ENCODE measurements at regions not wholly inside any gene's neighbourhood (a gene's known extent, or its start where the extent isn't known, plus 50 kb on each side); places are given as distances from the start of the nearest gene placed in this dataset.

DNA sequence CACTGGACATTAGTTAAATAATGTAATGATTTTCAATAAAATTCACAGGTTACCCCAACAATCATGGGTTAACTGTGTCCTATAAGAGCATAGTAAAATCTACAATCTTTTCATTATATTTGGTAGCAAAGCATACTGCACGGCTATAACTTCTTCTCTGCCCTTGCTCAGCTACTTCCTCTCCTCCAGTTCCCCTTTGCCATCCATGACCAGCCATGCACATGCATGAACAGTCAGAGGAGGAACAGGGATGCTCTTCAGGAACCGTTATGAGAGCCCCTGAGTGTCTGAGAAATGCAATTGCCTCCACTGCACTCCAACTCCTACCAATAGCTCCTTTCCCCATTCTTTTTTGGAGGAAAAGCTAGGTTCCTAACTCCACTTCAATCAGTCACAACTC lies 646.7 kb downstream of the LTN1 start:
- H3K4me3 Mint-ChIP-seq = no peak overlapping the region
- H3K27ac Mint-ChIP-seq = no peak overlapping the region
- no peaks in the 10 kb centered on the region for H3K27me3 Mint-ChIP-seq
- H3K9me3 Mint-ChIP-seq = no peaks in the 10 kb centered on the region
- ATAC-seq = no peak
- no peak for DNase-seq
- no peaks in the 10 kb centered on the region for H3K4me1 Mint-ChIP-seq

DNA sequence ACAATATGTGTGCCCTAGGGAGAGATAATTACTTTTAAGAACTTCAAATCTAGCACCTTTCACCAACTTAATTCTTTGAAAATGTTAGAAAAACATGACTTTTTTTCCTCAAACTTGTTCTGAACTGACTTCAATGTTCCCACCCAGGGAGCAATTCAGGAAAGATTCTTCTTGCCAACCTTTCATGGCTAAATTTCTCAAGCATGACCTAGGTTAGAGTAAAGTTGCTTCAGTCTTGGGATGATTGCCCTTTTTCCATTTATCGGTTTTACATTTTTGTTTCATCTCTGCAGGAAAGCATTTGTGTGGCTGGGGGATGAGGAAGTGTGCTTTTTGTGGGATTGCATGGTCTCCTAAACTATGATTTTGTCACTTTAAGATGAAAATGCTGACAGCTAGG lies 647.7 kb downstream of the LTN1 start:
- no peak overlapping the region for H3K4me3 Mint-ChIP-seq
- no peak for ATAC-seq
- no peak overlapping the region for H3K27ac Mint-ChIP-seq
- no peaks in the 10 kb centered on the region for H3K27me3 Mint-ChIP-seq
- H3K9me3 Mint-ChIP-seq = no peaks in the 10 kb centered on the region
- no peaks in the 10 kb centered on the region for H3K4me1 Mint-ChIP-seq
- DNase-seq = no peak

- Mint-ChIP-seq H3K27ac (no peak overlapping the region), H3K4me3 (no peak overlapping the region), H3K27me3 (no peaks in the 10 kb centered on the region), H3K9me3 (no peaks in the 10 kb centered on the region), H3K4me1 (no peaks in the 10 kb centered on the region)
- ATAC-seq (no peak), DNase-seq (no peak)
Observed at GRCh38 chr21:28342212-28342810, 650.4 kb downstream of the LTN1 start.

DNA sequence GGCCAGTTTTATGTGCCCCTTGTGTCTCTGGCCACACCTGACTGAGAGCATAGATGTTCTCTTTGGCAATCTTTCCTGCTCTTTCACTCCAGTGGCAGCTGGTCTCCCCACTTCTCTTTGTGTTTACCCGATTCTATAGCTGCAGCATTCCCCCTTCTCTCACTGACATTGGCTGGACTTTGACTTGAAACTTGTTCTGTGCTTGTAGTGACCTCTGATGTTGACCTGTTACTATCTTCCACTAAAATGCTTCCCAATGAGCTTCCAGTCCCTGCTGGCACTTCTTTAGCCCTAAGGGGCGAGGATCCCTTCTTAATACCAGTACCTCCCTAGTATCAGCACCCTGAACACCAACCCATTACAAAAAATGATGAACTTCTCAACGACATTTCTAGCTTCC lies 653.3 kb downstream of the LTN1 start:
- Mint-ChIP-seq H3K27me3 (no peaks in the 10 kb centered on the region), H3K4me3 (no peak overlapping the region), H3K4me1 (no peaks in the 10 kb centered on the region), H3K27ac (no peak overlapping the region), H3K9me3 (no peaks in the 10 kb centered on the region)
- DNase-seq (no peak), ATAC-seq (no peak)

- Mint-ChIP-seq H3K4me3 (no peak overlapping the region), H3K9me3 (no peaks in the 10 kb centered on the region), H3K27ac (no peak overlapping the region), H3K4me1 (no peaks in the 10 kb centered on the region), H3K27me3 (no peaks in the 10 kb centered on the region)
- DNase-seq (no peak), ATAC-seq (no peak)
Observed at GRCh38 chr21:28338701-28339305, 653.9 kb downstream of the LTN1 start.

DNA sequence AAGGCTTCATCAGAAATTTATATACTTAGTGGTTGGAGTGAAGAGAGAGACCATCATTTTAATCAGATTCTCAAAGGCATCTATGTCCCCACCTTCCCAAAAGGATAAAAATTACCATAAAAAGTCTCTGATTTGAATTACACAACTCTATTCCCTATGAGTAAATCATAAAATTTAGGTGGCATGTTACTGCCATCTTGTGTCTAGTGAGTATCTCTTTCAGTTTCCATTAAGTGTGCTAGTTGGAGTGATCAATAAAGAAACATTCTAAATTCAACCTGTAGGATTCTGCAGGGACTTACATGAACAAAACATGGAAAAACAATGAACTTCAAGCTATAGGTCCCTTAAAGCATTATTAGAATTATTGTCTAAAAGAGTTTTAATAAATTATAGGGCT lies 655.4 kb downstream of the LTN1 start:
- Mint-ChIP-seq H3K27ac (peak overlapping the region in 1 of 2 donors; percentile 40), H3K4me1 (no peaks in the 10 kb centered on the region), H3K9me3 (no peaks in the 10 kb centered on the region), H3K27me3 (no peaks in the 10 kb centered on the region), H3K4me3 (no peak overlapping the region)
- DNase-seq (no peak), ATAC-seq (no peak)

DNA sequence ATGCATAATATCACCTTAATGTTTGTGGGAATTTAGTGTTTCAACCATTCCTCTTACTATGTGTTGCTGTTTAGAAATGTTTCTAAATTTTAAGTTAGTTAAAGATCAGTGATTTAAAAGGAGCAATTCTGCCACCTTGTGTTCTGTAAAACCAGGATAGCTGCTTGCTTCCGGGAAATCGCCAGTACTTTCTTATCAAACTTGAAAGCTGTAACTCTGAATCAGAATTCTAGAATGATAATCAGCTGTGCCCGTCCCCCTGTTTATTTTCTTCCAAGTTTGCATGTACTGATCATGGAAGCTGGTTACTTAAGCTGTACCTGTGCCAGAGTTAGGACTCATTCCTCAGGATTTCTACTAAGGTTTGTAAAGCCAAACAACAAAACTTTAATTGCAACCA lies 656.4 kb downstream of the LTN1 start:
- ATAC-seq (no peak), DNase-seq (no peak)
- H3K9me3 Mint-ChIP-seq = no peaks in the 10 kb centered on the region
- no peak overlapping the region for H3K27ac Mint-ChIP-seq
- no peak overlapping the region for H3K4me3 Mint-ChIP-seq
- no peaks in the 10 kb centered on the region for H3K27me3 Mint-ChIP-seq
- no peaks in the 10 kb centered on the region for H3K4me1 Mint-ChIP-seq

DNA sequence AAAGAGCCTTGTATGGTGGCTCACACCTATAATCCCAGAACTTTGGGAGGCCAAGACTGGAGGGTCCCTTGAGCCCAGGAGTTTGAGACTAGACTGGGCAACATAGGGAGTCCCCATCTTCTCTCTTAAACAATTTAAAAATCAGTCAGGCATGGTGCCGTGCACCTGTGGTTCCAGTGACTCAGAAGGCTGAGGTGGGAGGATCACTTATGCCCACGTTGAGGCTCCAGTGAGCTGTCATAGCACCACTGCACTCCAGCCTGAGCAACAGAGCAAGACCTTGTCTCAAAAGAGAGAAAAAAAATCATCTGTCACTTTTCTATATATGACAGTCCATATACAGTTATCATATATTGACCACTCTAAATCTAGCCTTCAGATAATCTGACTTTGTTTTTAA lies 658.3 kb downstream of the LTN1 start:
- no peak overlapping the region for H3K4me3 Mint-ChIP-seq
- no peaks in the 10 kb centered on the region for H3K4me1 Mint-ChIP-seq
- H3K9me3 Mint-ChIP-seq = peaks cover 0 to 11% of the 10 kb centered on the region in 2 donors
- no peak for ATAC-seq
- no peak overlapping the region for H3K27ac Mint-ChIP-seq
- no peak for DNase-seq
- H3K27me3 Mint-ChIP-seq = no peaks in the 10 kb centered on the region

DNA sequence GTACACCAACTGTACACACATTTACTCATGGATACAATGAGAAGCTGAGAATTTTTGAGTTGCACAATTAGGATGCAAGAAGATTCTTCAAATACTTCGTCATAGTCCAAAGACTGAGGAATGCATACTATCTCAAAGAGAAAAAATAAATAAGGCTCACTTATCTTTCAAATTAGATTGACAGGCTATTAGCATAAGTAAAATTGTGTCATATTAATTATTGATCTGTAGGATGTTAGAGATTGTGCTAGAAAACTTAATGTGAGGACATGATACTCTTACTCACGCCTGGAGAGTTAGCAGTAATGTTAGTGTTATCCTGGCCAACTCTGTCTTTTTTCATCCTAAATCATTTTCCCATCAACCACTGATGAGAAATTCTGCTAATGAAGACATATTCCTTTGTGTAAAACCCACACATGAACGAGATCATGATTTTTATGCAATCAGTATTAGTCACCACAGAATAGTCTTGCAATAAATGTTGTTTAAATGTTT lies 659.0 kb downstream of the LTN1 start:
- H3K4me3 Mint-ChIP-seq = no peak overlapping the region
- no peak for DNase-seq
- no peaks in the 10 kb centered on the region for H3K4me1 Mint-ChIP-seq
- no peak for ATAC-seq
- no peak overlapping the region for H3K27ac Mint-ChIP-seq
- peaks cover 3 to 19% of the 10 kb centered on the region in 2 donors for H3K9me3 Mint-ChIP-seq
- H3K27me3 Mint-ChIP-seq = no peaks in the 10 kb centered on the region

DNA sequence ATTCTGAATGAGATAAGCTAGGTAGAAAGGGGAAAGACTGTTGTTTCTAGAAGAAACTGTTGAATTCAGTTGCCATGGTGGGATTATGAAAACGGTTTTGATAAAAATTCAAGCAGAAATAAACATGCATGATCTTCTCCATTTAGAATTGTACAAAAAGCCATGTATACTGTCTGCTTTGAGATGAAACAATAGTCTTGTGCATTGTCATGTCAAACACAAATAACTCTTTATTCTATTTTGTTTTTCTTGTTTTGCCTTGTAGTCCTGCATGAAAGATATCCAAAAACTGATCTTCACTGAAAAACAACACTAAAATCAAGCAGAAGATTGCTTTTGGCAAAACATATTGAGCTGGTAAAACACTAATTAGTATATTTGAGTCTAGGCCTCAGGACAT lies 659.9 kb downstream of the LTN1 start:
- DNase-seq = no peak
- H3K9me3 Mint-ChIP-seq = peaks cover 4 to 22% of the 10 kb centered on the region in 2 donors
- H3K4me3 Mint-ChIP-seq = no peak overlapping the region
- H3K27me3 Mint-ChIP-seq = no peaks in the 10 kb centered on the region
- no peak for ATAC-seq
- H3K4me1 Mint-ChIP-seq = no peaks in the 10 kb centered on the region
- H3K27ac Mint-ChIP-seq = no peak overlapping the region

- H3K4me3 Mint-ChIP-seq = no peak overlapping the region
- no peak for DNase-seq
- no peaks in the 10 kb centered on the region for H3K4me1 Mint-ChIP-seq
- no peaks in the 10 kb centered on the region for H3K27me3 Mint-ChIP-seq
- no peak for ATAC-seq
- H3K27ac Mint-ChIP-seq = no peak overlapping the region
- H3K9me3 Mint-ChIP-seq = peaks cover 4 to 27% of the 10 kb centered on the region in 2 donors
Observed at GRCh38 chr21:28325618-28326017, 667.1 kb downstream of the LTN1 start.

DNA sequence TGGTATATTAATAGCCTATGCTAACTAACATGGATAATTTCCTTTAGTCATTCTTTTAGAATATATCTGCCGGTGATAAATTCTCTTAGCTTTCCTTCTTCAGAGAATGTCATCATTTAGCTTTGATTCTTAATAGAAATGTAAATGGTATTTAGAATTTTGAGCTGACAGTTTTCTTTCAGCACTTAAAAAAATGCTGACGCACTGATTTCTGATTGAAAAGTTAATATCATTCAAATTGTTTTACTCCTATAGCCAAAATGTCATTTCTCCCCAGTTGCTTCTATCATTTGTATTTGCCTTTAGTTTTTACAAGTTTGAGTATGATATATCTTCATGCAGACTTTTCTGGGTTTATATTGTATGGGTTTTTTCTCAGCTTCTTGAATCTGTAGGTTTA lies 668.0 kb downstream of the LTN1 start:
- Mint-ChIP-seq H3K9me3 (peaks cover 4 to 28% of the 10 kb centered on the region in 2 donors), H3K27ac (no peak overlapping the region), H3K4me3 (no peak overlapping the region)

DNA sequence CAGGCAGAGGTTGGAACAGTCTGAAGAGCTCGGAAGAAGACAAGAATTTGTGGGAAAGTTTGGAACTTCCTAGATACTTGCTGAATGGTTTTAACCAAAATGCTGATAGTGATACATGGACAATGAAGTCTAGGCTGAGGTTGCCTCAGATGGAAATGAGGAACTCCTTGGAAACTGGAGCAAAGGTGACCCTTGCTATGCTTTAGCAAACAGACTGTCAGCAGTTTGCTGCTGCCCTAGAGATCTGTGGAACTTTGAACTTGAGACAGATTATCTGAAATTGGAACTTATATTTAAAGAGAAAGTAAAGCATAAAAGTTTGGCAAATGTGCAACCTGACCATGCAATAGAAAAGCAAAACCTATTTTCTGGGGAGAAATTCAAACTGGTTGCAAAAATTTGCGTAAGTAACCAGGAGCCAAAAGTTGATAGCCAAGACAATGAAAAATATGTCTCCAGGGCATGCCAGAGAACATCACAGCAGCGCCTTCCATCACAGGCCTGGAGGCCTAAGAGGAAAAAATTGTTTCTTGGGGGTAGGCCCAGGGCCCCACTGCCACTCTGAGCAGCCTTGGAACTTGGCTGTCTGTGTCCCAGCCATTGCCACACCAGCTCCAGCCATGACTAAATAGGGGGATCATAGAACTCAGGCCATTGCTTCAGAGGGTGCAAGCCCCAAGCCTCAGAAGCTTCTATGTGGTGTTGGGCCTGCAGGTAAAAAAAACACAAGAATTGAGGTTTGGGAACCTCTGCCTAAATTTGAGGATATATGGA lies 675.3 kb downstream of the LTN1 start:
- H3K27ac Mint-ChIP-seq = no peak overlapping the region
- ATAC-seq (peak; percentile 7), DNase-seq (no peak)
- no peak overlapping the region for H3K4me3 Mint-ChIP-seq
- no peaks in the 10 kb centered on the region for H3K4me1 Mint-ChIP-seq
- peaks cover 0 to 19% of the 10 kb centered on the region in 2 donors for H3K9me3 Mint-ChIP-seq
- no peaks in the 10 kb centered on the region for H3K27me3 Mint-ChIP-seq

More for the DNA sequence above, 668.0 kb downstream of the LTN1 start:
- DNase-seq (no peak), ATAC-seq (no peak)
- no peaks in the 10 kb centered on the region for H3K27me3 Mint-ChIP-seq
- H3K4me1 Mint-ChIP-seq = no peaks in the 10 kb centered on the region

GRCh38 chr21:28311411-28312190 lies 681.1 kb downstream of the LTN1 start:
- DNase-seq (no peak), ATAC-seq (no peak)
- no peak overlapping the region for H3K27ac Mint-ChIP-seq
- no peaks in the 10 kb centered on the region for H3K4me1 Mint-ChIP-seq
- H3K27me3 Mint-ChIP-seq = no peaks in the 10 kb centered on the region
- H3K4me3 Mint-ChIP-seq = no peak overlapping the region
- H3K9me3 Mint-ChIP-seq = peaks cover 4 to 13% of the 10 kb centered on the region in 2 donors

GRCh38 chr21:28310711-28311110 lies 682.0 kb downstream of the LTN1 start:
- H3K4me3 Mint-ChIP-seq = no peak overlapping the region
- H3K27ac Mint-ChIP-seq = no peak overlapping the region

More at GRCh38 chr21:28310711-28311110, 682.0 kb downstream of the LTN1 start:
- ATAC-seq (no peak), DNase-seq (no peak)
- no peaks in the 10 kb centered on the region for H3K4me1 Mint-ChIP-seq
- no peaks in the 10 kb centered on the region for H3K27me3 Mint-ChIP-seq
- H3K9me3 Mint-ChIP-seq = peaks cover 4 to 14% of the 10 kb centered on the region in 2 donors
